SK-N-SH treated with all-trans-retinoic acid at 6 μM for 48 hours (cell line): ENCODE measurements at regions not wholly inside any gene's neighbourhood (a gene's known extent, or its start where the extent isn't known, plus 50 kb on each side); places are given as distances from the start of the nearest gene placed in this dataset.

ENCODE experiments used
- BACH2 ChIP-seq: fragments of 250-450 bp; sonication (Bioruptor Pico); IDR thresholded peaks from 2 replicates; pipeline ENCODE4 v1.9.0; 2021; ENCODE audit warnings: mild to moderate bottlenecking, borderline replicate concordance
- CSRNP3 ChIP-seq: fragments of 250-450 bp; sonication (Bioruptor Pico); IDR thresholded peaks from 2 replicates; pipeline ENCODE4 v1.5.1; 2021; ENCODE audit warnings: mild to moderate bottlenecking, moderate library complexity
- PATZ1 ChIP-seq: fragments of 250-450 bp; sonication (Bioruptor Pico); IDR thresholded peaks from 2 replicates; pipeline ENCODE4 v1.8.0; 2020; ENCODE audit warnings: mild to moderate bottlenecking, moderate library complexity, borderline replicate concordance
- SNAI2 ChIP-seq: fragments of 250-450 bp; sonication (Bioruptor Pico); IDR thresholded peaks from 2 replicates; pipeline ENCODE4 v1.5.0; 2020; ENCODE audit warnings: mild to moderate bottlenecking, moderate library complexity
- TCF4 ChIP-seq: fragments of 250-450 bp; sonication (Bioruptor Pico); IDR thresholded peaks from 2 replicates; pipeline ENCODE4 v1.8.0; 2021; ENCODE audit warnings: mild to moderate bottlenecking, moderate library complexity, borderline replicate concordance
- ZFP30 ChIP-seq: fragments of 450-650 bp; formaldehyde crosslinking; IDR thresholded peaks from 2 replicates; pipeline ENCODE4 v1.5.0; 2022; ENCODE audit warnings: mild to moderate bottlenecking, moderate library complexity
- ZNF70 ChIP-seq: fragments of 450-650 bp; formaldehyde crosslinking; IDR thresholded peaks from 2 replicates; pipeline ENCODE4 v1.5.0; 2020; ENCODE audit warnings: mild to moderate bottlenecking, moderate library complexity

- TF ChIP-seq TCF4 (CRISPR knock-in tag) (no peak), ZNF70 (CRISPR knock-in tag) (no peak), SNAI2 (no peak), PATZ1 (no peak), BACH2 (no peak), ZFP30 (CRISPR knock-in tag) (no peak), CSRNP3 (no peak)
Observed at GRCh38 chr20:9974324-9974723, 60.5 kb upstream of the ANKEF1 start.
